Prostate gland (tissue), 2 donors: ENCODE measurements at regions not wholly inside any gene's neighbourhood (a gene's known extent, or its start where the extent isn't known, plus 50 kb on each side); places are given as distances from the start of the nearest gene placed in this dataset.

Experiments
- DNase-seq: peaks from one replicate; pipeline ENCODE4 v3.0.0-alpha.2; 2019; ENCODE audit warnings: low spot score
- H3K27ac ChIP-seq, 2 donors: fragments of 200-600 bp; sonication (generic); 2 replicates each; pipeline ENCODE4 v1.5.1; 2017 to 2019
- H3K27me3 ChIP-seq: fragments of 200-600 bp; sonication (generic); replicated peaks from 2 replicates; pipeline ENCODE4 v1.5.1; 2019; ENCODE audit not compliant: insufficient read depth
- H3K36me3 ChIP-seq, 2 donors: fragments of 200-600 bp; sonication (generic); 1 replicate in 1 of 2; 2 replicates in 1 of 2; pipeline versions ENCODE4 v1.5.1 to v1.8.1; 2017 to 2019
- H3K4me1 ChIP-seq: fragments of 200-600 bp; sonication (generic); replicated peaks from 2 replicates; pipeline ENCODE4 v1.5.1; 2019
- H3K4me3 ChIP-seq, 2 donors: fragments of 200-600 bp; sonication (generic); 2 replicates each; pipeline ENCODE4 v1.5.1; 2017 to 2019
- H3K9me3 ChIP-seq: fragments of 200-600 bp; sonication (generic); 2 replicates; pipeline ENCODE4 v1.5.1; 2017
- CTCF ChIP-seq, 4 experiments: fragments of 200-600 bp in 2 of 4; fragments of 450-650 bp in 2 of 4; sonication (generic) in 2 of 4; IDR thresholded peaks; 1 replicate in 3 of 4; 2 replicates in 1 of 4; pipeline ENCODE4 v1.5.1; 2016 to 2019; ENCODE audit warnings: antibody characterized with exemption in 4 of 4, mild to moderate bottlenecking in 2 of 4, moderate library complexity in 2 of 4
- POLR2A ChIP-seq: fragments of 450-650 bp; IDR thresholded peaks from one replicate; pipeline ENCODE4 v1.6.1; 2016; ENCODE audit warnings: antibody characterized with exemption, mild to moderate bottlenecking
- POLR2AphosphoS5 ChIP-seq: sonication (generic); formaldehyde crosslinking; IDR thresholded peaks from one replicate; pipeline ENCODE4 v1.6.1; 2017; ENCODE audit warnings: antibody characterized with exemption
- WGBS: methylation state at CpG from one replicate; pipeline ENCODE4 v1.1.5; 2018; 5-methylcytosine and 5-hydroxymethylcytosine counted together
- intact Hi-C: fragments of 100-400 bp; cut with DNase I; formaldehyde crosslinking; loops from one replicate; pipeline ENCODE4 v1.14.2; 2022

- Histone ChIP-seq H3K9me3 (no peaks in the 10 kb centered on the region), H3K4me3 (no peak overlapping the region), H3K27me3 (no peaks in the 10 kb centered on the region), H3K27ac (no peak overlapping the region), H3K4me1 (no peaks in the 10 kb centered on the region), H3K36me3 (no peaks in the 10 kb centered on the region)
- WGBS, result 75% methylated on average over 6 of the region's 6 CpGs
- no peak for DNase-seq
- intact Hi-C loops, result no loop called here
- TF ChIP-seq CTCF (IDR thresholded peaks at IDR 0.05), result no peak
- no peak for TF ChIP-seq POLR2AphosphoS5
- no peak for TF ChIP-seq POLR2A
These were observed 242.0 kb downstream of the SHQ1 start for GRCh38 chr3:72606005-72606800.

- H3K9me3 ChIP-seq, result no peaks in the 10 kb centered on the region
- no peak for TF ChIP-seq CTCF (IDR thresholded peaks at IDR 0.05)
- TF ChIP-seq POLR2A, result no peak
- TF ChIP-seq POLR2AphosphoS5, result no peak
- H3K27me3 ChIP-seq, result no peaks in the 10 kb centered on the region
- H3K4me1 ChIP-seq, result no peaks in the 10 kb centered on the region
- no peaks in the 10 kb centered on the region for H3K36me3 ChIP-seq
- H3K27ac ChIP-seq, result no peak overlapping the region
- H3K4me3 ChIP-seq, result no peak overlapping the region
- intact Hi-C loops, result no loop called here
- 11% methylated on average over 3 of the region's 3 CpGs for WGBS
- no peak for DNase-seq
These were observed 243.9 kb downstream of the SHQ1 start for GRCh38 chr3:72604328-72604727.

GRCh38 chr3:72601983-72602750 lies 246.1 kb downstream of the SHQ1 start:
- no peak overlapping the region for H3K27ac ChIP-seq
- no peak overlapping the region for H3K4me3 ChIP-seq
- no peak for TF ChIP-seq POLR2A
- TF ChIP-seq CTCF (IDR thresholded peaks at IDR 0.05), result no peak
- no peak for TF ChIP-seq POLR2AphosphoS5
- H3K4me1 ChIP-seq, result no peaks in the 10 kb centered on the region
- intact Hi-C loops, result no loop called here
- H3K9me3 ChIP-seq, result no peaks in the 10 kb centered on the region
- 96% methylated on average over 4 of the region's 4 CpGs for WGBS
- no peaks in the 10 kb centered on the region for H3K36me3 ChIP-seq
- H3K27me3 ChIP-seq, result no peaks in the 10 kb centered on the region
- DNase-seq, result no peak

- DNase-seq, result no peak
- Histone ChIP-seq H3K4me3 (no peak overlapping the region), H3K9me3 (no peaks in the 10 kb centered on the region), H3K36me3 (no peaks in the 10 kb centered on the region), H3K27ac (no peak overlapping the region), H3K4me1 (no peaks in the 10 kb centered on the region), H3K27me3 (no peaks in the 10 kb centered on the region)
- intact Hi-C loops, result no loop called here
- TF ChIP-seq POLR2AphosphoS5 (no peak), CTCF (IDR thresholded peaks at IDR 0.05) (no peak), POLR2A (no peak)
- WGBS, result 87% methylated on average over 5 of the region's 5 CpGs
These were observed 247.2 kb downstream of the SHQ1 start for GRCh38 chr3:72601060-72601459.
